Activated CD4-positive, alpha-beta T cell treated with anti-CD3 and anti-CD28 coated beads, Interleukin-2, amount 50 U/mL, for 16 hours (primary cell): ENCODE measurements at regions not wholly inside any gene's neighbourhood (a gene's known extent, or its start where the extent isn't known, plus 50 kb on each side); places are given as distances from the start of the nearest gene placed in this dataset.

Source experiments
- DNase-seq: peaks from one replicate; pipeline ENCODE4 v3.0.0-alpha.2; 2020

DNA sequence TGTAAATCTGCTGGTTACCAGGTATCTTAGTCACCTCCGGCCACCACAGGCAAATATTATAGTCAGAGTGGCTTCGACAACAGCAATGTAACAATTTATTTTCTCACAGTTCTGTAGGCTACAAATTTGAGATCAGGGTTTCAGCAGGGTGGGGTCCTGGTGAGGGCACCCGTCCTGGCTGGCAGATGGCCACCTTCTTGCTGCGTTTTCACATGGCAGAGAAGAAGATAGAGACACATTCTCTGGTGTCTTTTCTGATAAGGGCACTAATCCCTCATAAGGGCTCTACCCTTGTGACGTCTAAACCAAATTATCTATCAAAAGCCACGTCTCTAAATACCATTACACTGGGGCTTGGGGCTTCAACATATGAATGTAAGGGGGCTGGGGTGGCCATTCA is 843.2 kb upstream of the FANCL start:
- DNase-seq = no peak

- no peak for DNase-seq
Observed at GRCh38 chr2:59083075-59083828, 842.1 kb upstream of the FANCL start.

- DNase-seq = no peak
Observed at GRCh38 chr2:59082657-59083056, 841.5 kb upstream of the FANCL start.

DNA sequence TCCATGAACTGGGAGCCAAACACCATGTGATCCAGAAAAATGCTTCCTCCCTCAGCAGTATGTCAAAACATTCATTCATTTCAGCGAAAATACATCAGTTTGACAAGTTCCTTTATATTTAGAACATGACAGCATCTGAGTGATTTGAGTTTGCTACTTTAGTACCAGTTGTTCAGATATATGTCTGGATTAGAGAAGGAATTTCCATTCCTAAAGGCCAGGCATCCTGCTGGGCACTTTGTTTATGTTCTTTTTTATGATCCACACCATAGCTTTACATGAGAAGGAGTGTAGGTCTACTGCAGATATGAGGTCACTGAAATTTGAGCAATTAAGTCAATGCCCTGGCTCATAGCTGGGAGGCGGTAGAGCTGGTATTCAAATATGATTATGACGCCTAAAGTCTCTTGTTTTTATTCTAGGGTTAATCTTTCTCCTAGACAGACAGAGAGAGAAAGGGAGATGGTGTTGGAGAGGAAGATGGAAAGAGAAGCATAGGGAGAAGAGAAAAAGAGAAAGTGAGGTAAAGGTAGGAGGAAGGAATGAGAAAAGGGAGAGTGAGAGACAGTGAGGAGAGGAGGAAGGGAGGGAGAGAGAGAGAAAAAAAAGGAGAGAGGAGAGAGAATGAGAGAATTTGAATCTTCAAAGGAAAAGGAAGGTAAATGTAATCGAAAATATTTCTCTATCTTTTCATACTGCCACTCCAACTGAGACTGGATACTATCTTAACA is 839.5 kb upstream of the FANCL start:
- DNase-seq = no peak

- no peak for DNase-seq
Observed at GRCh38 chr2:59077981-59078531, 836.9 kb upstream of the FANCL start.

GRCh38 chr2:59077026-59077725 is 836.1 kb upstream of the FANCL start:
- no peak for DNase-seq

- no peak for DNase-seq
Observed at GRCh38 chr2:59076079-59076619, 835.0 kb upstream of the FANCL start.

DNA sequence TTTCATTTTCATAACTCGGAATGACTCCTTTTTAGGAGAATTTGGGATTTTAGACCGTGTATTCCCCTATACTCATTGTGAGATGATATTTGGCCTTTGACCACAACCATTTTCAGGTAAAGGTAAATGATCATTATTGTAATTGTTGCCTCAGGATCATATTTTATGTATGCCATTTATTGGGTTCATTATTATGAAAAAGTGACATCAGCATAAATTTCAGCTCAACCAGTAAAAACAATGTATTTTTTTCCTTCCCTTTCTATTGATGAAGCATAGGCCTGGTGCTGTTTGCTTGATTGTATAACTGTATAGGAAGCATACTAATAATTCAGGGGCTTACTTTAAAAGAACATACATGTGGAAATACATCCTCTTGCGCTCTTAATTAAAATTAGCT is 832.9 kb upstream of the FANCL start:
- DNase-seq = no peak

DNA sequence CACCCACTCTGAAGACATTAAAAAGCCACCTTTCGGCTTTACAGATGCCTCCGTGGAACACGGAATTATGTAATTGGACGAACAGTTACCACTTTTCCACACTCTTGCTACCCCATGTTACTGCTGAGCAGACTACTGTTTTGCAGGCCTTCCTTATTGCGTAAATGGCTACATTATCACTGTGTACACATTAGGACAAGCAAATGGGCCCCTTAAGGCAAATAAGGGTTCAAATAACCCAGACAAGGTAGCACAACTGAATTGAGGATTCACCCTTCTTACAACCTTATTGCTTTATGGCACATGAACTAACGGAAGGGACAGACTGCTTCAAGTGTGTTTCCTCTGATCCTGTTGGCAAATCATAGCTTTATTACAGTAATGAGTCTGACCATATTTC is 832.2 kb upstream of the FANCL start:
- DNase-seq = no peak

DNA sequence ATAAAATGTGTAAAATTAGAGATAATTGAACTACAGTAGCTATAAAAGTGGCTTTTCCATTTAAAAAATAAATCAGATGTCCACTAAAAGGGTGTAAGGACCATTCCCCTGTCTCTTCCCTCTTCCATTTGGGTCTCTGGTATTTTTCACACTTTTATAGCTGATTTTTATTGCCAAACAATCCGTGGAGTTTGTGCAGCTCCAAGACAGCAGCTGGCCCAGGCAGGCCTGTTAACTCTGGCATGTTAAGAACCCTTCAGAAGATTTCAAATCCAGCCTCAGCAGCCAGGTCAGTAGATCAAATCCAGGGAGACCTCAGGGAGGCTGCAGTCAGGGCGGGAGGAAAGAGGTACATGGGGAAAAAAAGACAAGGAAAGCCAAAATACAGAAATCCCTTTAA is 827.1 kb upstream of the FANCL start:
- no peak for DNase-seq

- no peak for DNase-seq
Observed at GRCh38 chr2:59066787-59067399, 825.8 kb upstream of the FANCL start.

DNA sequence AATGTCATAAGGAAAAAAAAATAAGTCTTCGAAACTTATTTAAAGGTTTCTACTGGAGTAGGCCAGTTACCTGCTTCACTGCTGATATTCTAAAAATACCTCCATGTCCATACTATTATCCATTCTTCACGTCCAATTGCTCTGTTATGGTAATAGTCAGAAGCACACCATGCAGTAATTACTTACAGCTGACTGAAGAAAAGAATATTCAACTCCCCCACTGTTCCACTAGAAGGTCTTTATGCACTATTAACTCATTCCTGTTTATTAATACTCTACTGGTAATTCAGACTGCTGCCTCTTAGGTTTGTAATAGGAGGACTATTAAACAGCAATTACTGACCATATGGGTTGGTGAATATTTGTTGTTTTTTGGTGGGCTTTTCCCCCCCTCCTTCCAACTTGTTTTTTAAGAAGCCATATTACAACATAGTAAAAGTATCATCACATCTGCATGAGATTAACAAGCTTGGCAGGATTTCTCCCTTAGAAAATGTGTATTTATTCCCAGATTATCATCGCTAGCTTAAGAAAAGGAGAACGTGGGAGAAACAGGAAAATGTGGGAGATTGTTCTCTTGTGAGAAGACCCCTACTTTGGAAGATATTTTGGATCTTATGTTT is 806.4 kb upstream of the FANCL start:
- DNase-seq = no peak

DNA sequence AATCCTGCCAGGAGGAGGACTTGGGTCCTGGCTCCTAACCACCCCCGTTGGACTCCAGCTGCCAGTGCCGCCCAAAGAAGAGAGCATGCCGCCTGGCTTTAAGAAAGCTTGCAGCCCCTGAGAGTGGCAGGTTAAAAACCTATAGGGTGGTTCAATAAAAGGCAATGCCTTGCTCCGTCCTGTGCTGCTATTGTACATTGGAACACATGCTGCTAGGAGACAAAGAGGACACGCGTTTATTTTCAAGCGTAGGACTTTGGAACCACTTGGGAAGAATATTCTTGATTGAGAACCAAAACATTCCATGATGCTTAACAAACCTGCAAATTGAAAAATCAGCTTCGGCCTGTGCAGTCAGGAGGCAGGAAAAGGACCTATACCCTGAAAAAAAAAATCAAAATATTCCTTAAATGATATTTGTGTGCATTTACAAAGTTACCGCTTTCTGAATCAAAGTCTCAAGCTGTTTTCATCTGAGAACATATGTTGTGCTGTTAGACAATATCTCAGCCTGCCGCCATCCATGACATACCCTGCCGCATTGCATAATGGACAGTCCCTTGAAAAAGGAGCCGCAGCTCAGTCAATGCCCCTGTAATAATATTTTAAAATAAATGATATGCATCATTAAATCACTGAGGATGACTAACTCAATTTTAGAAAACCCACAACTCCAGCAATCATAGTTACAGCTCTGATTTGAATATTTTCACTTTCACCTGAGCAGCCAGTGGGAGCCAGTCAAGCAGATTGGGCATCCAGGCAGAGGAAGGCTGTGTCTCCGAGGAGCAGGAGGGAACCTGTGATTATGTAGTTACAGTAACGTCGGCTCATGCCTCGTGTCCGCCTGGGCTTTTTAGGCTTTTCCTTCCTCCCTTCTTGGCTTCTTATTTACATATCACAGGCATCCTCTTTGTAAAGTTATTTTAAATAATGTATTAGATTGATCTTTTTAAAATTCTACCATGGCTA is 805.6 kb upstream of the FANCL start:
- no peak for DNase-seq

- no peak for DNase-seq
Observed at GRCh38 chr2:59044736-59045135, 803.6 kb upstream of the FANCL start.

DNA sequence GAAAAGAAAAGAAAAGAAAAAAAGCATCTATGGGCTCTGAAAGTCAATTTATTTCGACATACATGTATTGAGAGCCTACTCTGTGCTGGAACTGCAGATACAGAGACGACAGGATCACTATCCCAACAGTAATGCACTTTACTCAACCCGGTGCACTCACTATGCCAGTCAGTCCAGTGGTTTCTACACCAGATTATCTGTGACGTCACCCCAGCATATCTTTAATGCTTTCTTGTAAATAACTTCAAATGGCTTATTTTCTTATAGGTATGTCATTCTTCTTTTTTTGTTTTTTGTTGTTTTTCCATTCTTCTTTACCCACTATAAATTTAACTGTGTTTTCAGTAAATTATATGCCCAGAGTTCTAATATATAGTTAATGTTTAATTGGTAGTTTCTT is 800.0 kb upstream of the FANCL start:
- DNase-seq = no peak

GRCh38 chr2:59034837-59035236 is 793.7 kb upstream of the FANCL start:
- DNase-seq = no peak

- no peak for DNase-seq
Observed at GRCh38 chr2:59034106-59034505, 793.0 kb upstream of the FANCL start.

- DNase-seq = no peak
Observed at GRCh38 chr2:59033661-59034060, 792.5 kb upstream of the FANCL start.

DNA sequence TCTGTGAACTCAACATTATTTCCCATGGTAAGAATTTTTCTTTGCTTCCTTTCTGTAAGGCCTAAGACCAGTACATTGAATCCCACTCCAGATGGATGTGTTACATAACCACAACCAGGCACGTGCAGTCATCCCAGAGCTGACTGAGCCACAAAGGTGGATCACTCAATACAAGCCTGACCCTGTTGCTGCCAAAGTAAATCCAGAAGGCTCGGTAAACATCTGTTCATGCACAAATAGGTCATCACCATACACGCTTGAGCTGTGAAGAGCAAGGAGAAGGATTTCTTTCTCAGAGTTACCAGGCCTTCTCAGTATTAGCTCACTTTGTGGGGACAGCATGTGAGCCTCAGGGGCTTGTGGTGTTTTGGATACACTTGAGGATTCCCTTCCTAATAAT is 791.4 kb upstream of the FANCL start:
- DNase-seq = no peak

GRCh38 chr2:59029058-59029457 is 787.9 kb upstream of the FANCL start:
- no peak for DNase-seq

GRCh38 chr2:59027320-59027719 is 786.2 kb upstream of the FANCL start:
- DNase-seq = no peak
